ENCODE measurements at regions not wholly inside any gene's neighbourhood (a gene's known extent, or its start where the extent isn't known, plus 50 kb on each side); places are given as distances from the start of the nearest gene placed in this dataset.

DNA sequence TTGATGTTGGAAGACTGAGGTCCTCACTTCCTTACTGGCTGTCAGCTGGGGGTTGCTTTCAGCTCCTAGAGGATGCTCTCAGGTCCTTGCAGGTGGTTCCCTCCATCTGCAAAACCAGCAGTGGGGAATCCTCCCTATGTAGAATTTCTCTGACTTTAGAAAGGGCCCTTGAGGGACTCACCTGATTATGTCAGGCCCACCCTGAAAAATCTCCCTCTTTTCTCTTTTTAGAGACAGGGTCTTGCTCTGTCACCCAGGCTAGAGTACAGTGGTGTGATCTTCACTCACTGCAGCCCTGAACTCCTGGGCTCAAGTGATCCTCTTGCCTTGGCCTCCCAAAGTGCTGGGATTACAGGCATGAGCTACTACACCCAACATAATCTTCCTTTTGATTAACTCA lies 102.9 kb upstream of the MCHR2 start:
- H3K4me1 ChIP-seq (replicated peaks; ENCODE audit: insufficient read depth): no peaks in the 10 kb centered on the region
- no peaks in the 10 kb centered on the region for H3K79me2 ChIP-seq (ENCODE audit: low read depth)
- no peaks in the 10 kb centered on the region for H3F3A ChIP-seq (ENCODE audit: insufficient read depth, low read depth)
- no peak overlapping the region for H3K27ac ChIP-seq
- no peaks in the 10 kb centered on the region for H3K9me3 ChIP-seq (ENCODE audit: insufficient read depth, low read depth)
- no peaks in the 10 kb centered on the region for H3K9me2 ChIP-seq (ENCODE audit: insufficient read depth)
- H3K4me2 ChIP-seq: no peak overlapping the region
- no peak overlapping the region for H2AFZ ChIP-seq
- intact Hi-C loops (cut with micrococcal nuclease; ENCODE audit: unreplicated experiment): no loop called here
- no peaks in the 10 kb centered on the region for H3K36me3 ChIP-seq (ENCODE audit: low read depth)
- CTCF ChIA-PET: interaction anchor here (1.0 kb wide), 1 partner anchor 95 kb away, joined by 4 read pairs; no protein-coding TSS in a partner anchor
- POLR2A ChIA-PET (ENCODE audit: unreplicated experiment): no interaction called here
- DNase-seq: no peak
- H3K27me3 ChIP-seq (ENCODE audit: insufficient read depth, low read depth): no peaks in the 10 kb centered on the region
- H4K20me1 ChIP-seq (ENCODE audit: insufficient read depth): no peaks in the 10 kb centered on the region
- TF ChIP-seq EZH2 (IDR thresholded peaks at IDR 0.05; ENCODE audit: low read depth): no peak
- TF ChIP-seq, protein P1, sequence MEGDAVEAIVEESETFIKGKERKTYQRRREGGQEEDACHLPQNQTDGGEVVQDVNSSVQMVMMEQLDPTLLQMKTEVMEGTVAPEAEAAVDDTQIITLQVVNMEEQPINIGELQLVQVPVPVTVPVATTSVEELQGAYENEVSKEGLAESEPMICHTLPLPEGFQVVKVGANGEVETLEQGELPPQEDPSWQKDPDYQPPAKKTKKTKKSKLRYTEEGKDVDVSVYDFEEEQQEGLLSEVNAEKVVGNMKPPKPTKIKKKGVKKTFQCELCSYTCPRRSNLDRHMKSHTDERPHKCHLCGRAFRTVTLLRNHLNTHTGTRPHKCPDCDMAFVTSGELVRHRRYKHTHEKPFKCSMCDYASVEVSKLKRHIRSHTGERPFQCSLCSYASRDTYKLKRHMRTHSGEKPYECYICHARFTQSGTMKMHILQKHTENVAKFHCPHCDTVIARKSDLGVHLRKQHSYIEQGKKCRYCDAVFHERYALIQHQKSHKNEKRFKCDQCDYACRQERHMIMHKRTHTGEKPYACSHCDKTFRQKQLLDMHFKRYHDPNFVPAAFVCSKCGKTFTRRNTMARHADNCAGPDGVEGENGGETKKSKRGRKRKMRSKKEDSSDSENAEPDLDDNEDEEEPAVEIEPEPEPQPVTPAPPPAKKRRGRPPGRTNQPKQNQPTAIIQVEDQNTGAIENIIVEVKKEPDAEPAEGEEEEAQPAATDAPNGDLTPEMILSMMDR (conservative IDR thresholded peaks at IDR 0.05): no peak
- no TSS peak for BruUV-seq (replicated peaks)
- no peak overlapping the region for H3K4me3 ChIP-seq

DNA sequence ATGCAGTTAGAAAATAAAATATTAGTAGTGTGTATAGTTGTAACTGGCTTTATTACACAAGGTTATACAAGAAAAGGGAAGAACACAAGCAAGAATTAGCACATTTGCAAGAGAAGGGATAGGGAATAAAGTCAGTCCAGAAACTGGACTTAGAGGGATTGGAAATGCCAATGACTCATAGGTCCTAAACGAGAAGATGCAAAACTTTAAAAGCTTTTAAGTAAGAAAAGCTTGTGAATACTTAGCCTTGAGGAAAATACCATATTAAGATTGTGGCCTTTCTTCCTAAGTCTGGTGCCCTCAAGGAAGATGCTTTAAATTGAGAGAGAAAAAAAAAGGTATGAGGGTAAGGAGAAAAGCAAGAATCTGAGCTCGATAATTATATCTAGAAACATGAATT lies 102.3 kb upstream of the MCHR2 start:
- Histone ChIP-seq H3K79me2 (ENCODE audit: low read depth) (no peaks in the 10 kb centered on the region), H3K27me3 (ENCODE audit: insufficient read depth, low read depth) (no peaks in the 10 kb centered on the region), H3K4me1 (replicated peaks; ENCODE audit: insufficient read depth) (no peaks in the 10 kb centered on the region), H3F3A (ENCODE audit: insufficient read depth, low read depth) (no peaks in the 10 kb centered on the region), H2AFZ (no peak overlapping the region), H3K4me2 (no peak overlapping the region), H3K27ac (no peak overlapping the region), H3K9me2 (ENCODE audit: insufficient read depth) (no peaks in the 10 kb centered on the region), H4K20me1 (ENCODE audit: insufficient read depth) (no peaks in the 10 kb centered on the region), H3K4me3 (no peak overlapping the region), H3K36me3 (ENCODE audit: low read depth) (no peaks in the 10 kb centered on the region), H3K9me3 (ENCODE audit: insufficient read depth, low read depth) (no peaks in the 10 kb centered on the region)
- TF ChIP-seq, protein P1 (conservative IDR thresholded peaks at IDR 0.05): no peak
- TF ChIP-seq EZH2 (IDR thresholded peaks at IDR 0.05; ENCODE audit: low read depth): no peak
- BruUV-seq (replicated peaks): no TSS peak
- CTCF ChIA-PET: interaction anchor here (1.0 kb wide), 1 partner anchor 94 kb away, joined by 4 read pairs; no protein-coding TSS in a partner anchor
- intact Hi-C loops (cut with micrococcal nuclease; ENCODE audit: unreplicated experiment): no loop called here
- DNase-seq: no peak
- POLR2A ChIA-PET (ENCODE audit: unreplicated experiment): no interaction called here

DNA sequence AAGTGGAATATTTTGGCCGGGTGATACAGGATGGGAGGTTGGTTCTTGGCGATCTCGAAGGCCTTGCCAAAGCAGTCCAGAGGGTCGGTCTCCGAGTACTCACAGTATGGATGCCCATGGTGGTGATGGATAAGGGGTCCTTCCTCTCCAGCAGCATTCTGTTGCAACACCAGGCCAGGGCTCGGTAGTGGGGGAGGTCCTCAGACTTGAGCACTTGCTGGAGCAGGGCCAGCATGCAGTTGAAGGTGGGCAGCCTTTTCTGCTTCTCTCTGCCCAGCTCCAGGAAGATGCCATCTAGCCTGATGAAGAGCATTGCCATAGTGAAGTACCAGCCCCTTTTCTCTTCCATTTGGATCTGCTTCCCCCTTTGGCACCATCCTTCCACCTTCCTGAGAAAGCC lies 99.4 kb upstream of the MCHR2 start:
- intact Hi-C loops (cut with micrococcal nuclease; ENCODE audit: unreplicated experiment): no loop called here
- Histone ChIP-seq H3K27me3 (ENCODE audit: insufficient read depth, low read depth) (no peaks in the 10 kb centered on the region), H3K79me2 (ENCODE audit: low read depth) (no peaks in the 10 kb centered on the region), H3K4me1 (replicated peaks; ENCODE audit: insufficient read depth) (no peaks in the 10 kb centered on the region), H3K9me3 (ENCODE audit: insufficient read depth, low read depth) (no peaks in the 10 kb centered on the region), H3K27ac (no peak overlapping the region), H3K4me3 (no peak overlapping the region), H2AFZ (no peak overlapping the region; the same call in 1 of the 2 replicates), H3K4me2 (no peak overlapping the region), H3F3A (ENCODE audit: insufficient read depth, low read depth) (no peaks in the 10 kb centered on the region), H3K9me2 (ENCODE audit: insufficient read depth) (no peaks in the 10 kb centered on the region), H3K36me3 (ENCODE audit: low read depth) (no peaks in the 10 kb centered on the region), H4K20me1 (ENCODE audit: insufficient read depth) (no peaks in the 10 kb centered on the region)
- ChIA-PET CTCF (no interaction called here), POLR2A (ENCODE audit: unreplicated experiment) (no interaction called here)
- TF ChIP-seq EZH2 (IDR thresholded peaks at IDR 0.05; ENCODE audit: low read depth): no peak
- TF ChIP-seq, protein P1 (conservative IDR thresholded peaks at IDR 0.05): no peak
- no peak for DNase-seq
- BruUV-seq (replicated peaks): no TSS peak
